Activated T-cell treated with anti-CD3 and anti-CD28 coated beads, Interleukin-2, amount 50 U/mL, for 24 hours (primary cell): ENCODE measurements at regions not wholly inside any gene's neighbourhood (a gene's known extent, or its start where the extent isn't known, plus 50 kb on each side); places are given as distances from the start of the nearest gene placed in this dataset.

ENCODE experiments used
- DNase-seq: peaks from one replicate; pipeline ENCODE4 v3.0.0-alpha.2; 2020
- H3K27ac Mint-ChIP-seq: 2 replicates; pipeline ENCODE4 v1.8.0; 2020; ENCODE audit warnings: mild to moderate bottlenecking, mixed read lengths
- H3K27me3 Mint-ChIP-seq: 2 replicates; pipeline ENCODE4 v1.8.0; 2020; ENCODE audit warnings: mixed read lengths
- H3K36me3 Mint-ChIP-seq: 2 replicates; pipeline ENCODE4 v1.8.0; 2020; ENCODE audit warnings: low read depth, mixed read lengths
- H3K4me1 Mint-ChIP-seq: 2 replicates; pipeline ENCODE4 v1.8.0; 2020; ENCODE audit warnings: low read depth, mixed read lengths
- H3K4me3 Mint-ChIP-seq: 2 replicates; pipeline ENCODE4 v1.8.0; 2020; ENCODE audit warnings: mild to moderate bottlenecking, moderate library complexity, mixed read lengths
- H3K9me3 Mint-ChIP-seq: 2 replicates; pipeline ENCODE4 v1.8.0; 2020; ENCODE audit warnings: mixed read lengths

- Mint-ChIP-seq H3K27me3 (no peaks in the 10 kb centered on the region), H3K4me1 (no peaks in the 10 kb centered on the region), H3K27ac (no peak overlapping the region), H3K4me3 (no peak overlapping the region), H3K9me3 (no peaks in the 10 kb centered on the region), H3K36me3 (no peaks in the 10 kb centered on the region)
- no peak for DNase-seq
Measured at GRCh38 chr2:211089127-211089526, 532.7 kb downstream of the CPS1 start.

- no peak for DNase-seq
- Mint-ChIP-seq H3K27me3 (no peaks in the 10 kb centered on the region), H3K9me3 (peaks cover 3% of the 10 kb centered on the region), H3K27ac (no peak overlapping the region), H3K4me1 (no peaks in the 10 kb centered on the region), H3K4me3 (no peak overlapping the region), H3K36me3 (no peaks in the 10 kb centered on the region)
Measured at GRCh38 chr2:211093743-211094303, 537.4 kb downstream of the CPS1 start.

GRCh38 chr2:211103989-211104388 lies 547.6 kb downstream of the CPS1 start:
- Mint-ChIP-seq H3K27me3 (no peaks in the 10 kb centered on the region), H3K4me1 (no peaks in the 10 kb centered on the region), H3K9me3 (peaks cover 3% of the 10 kb centered on the region), H3K36me3 (no peaks in the 10 kb centered on the region), H3K4me3 (no peak overlapping the region), H3K27ac (no peak overlapping the region)
- no peak for DNase-seq

GRCh38 chr2:211113334-211114175 lies 557.2 kb downstream of the CPS1 start:
- H3K36me3 Mint-ChIP-seq: no peaks in the 10 kb centered on the region
- H3K4me1 Mint-ChIP-seq: no peaks in the 10 kb centered on the region
- no peaks in the 10 kb centered on the region for H3K27me3 Mint-ChIP-seq

GRCh38 chr2:211114826-211115455 lies 558.5 kb downstream of the CPS1 start:
- Mint-ChIP-seq H3K36me3 (no peaks in the 10 kb centered on the region), H3K4me1 (no peaks in the 10 kb centered on the region), H3K27me3 (no peaks in the 10 kb centered on the region), H3K27ac (no peak overlapping the region), H3K4me3 (no peak overlapping the region), H3K9me3 (no peaks in the 10 kb centered on the region)
- DNase-seq: no peak

More at GRCh38 chr2:211113334-211114175, 557.2 kb downstream of the CPS1 start:
- Mint-ChIP-seq H3K4me3 (no peak overlapping the region), H3K27ac (no peak overlapping the region), H3K9me3 (no peaks in the 10 kb centered on the region)
- no peak for DNase-seq

- Mint-ChIP-seq H3K4me3 (no peak overlapping the region), H3K36me3 (no peaks in the 10 kb centered on the region), H3K27ac (no peak overlapping the region), H3K9me3 (no peaks in the 10 kb centered on the region), H3K4me1 (no peaks in the 10 kb centered on the region), H3K27me3 (no peaks in the 10 kb centered on the region)
- DNase-seq: no peak
Measured at GRCh38 chr2:211117026-211117425, 560.6 kb downstream of the CPS1 start.

GRCh38 chr2:211126256-211126655 lies 569.9 kb downstream of the CPS1 start:
- H3K4me3 Mint-ChIP-seq: no peak overlapping the region
- no peaks in the 10 kb centered on the region for H3K9me3 Mint-ChIP-seq
- no peaks in the 10 kb centered on the region for H3K27me3 Mint-ChIP-seq
- no peak overlapping the region for H3K27ac Mint-ChIP-seq
- no peaks in the 10 kb centered on the region for H3K36me3 Mint-ChIP-seq
- DNase-seq: no peak
- no peaks in the 10 kb centered on the region for H3K4me1 Mint-ChIP-seq

- DNase-seq: no peak
- Mint-ChIP-seq H3K4me1 (no peaks in the 10 kb centered on the region), H3K36me3 (no peaks in the 10 kb centered on the region), H3K27ac (no peak overlapping the region), H3K9me3 (no peaks in the 10 kb centered on the region), H3K4me3 (no peak overlapping the region), H3K27me3 (no peaks in the 10 kb centered on the region)
Measured at GRCh38 chr2:211127501-211127900, 571.1 kb downstream of the CPS1 start.

GRCh38 chr2:211128287-211128686 lies 571.9 kb downstream of the CPS1 start:
- Mint-ChIP-seq H3K27me3 (no peaks in the 10 kb centered on the region), H3K4me3 (no peak overlapping the region), H3K27ac (no peak overlapping the region), H3K36me3 (no peaks in the 10 kb centered on the region), H3K9me3 (no peaks in the 10 kb centered on the region), H3K4me1 (no peaks in the 10 kb centered on the region)
- no peak for DNase-seq

GRCh38 chr2:211129798-211130197 lies 573.4 kb downstream of the CPS1 start:
- Mint-ChIP-seq H3K36me3 (no peaks in the 10 kb centered on the region), H3K27me3 (no peaks in the 10 kb centered on the region)

GRCh38 chr2:211132046-211132445 lies 575.6 kb downstream of the CPS1 start:
- no peaks in the 10 kb centered on the region for H3K36me3 Mint-ChIP-seq
- no peak for DNase-seq
- no peak overlapping the region for H3K4me3 Mint-ChIP-seq
- no peaks in the 10 kb centered on the region for H3K27me3 Mint-ChIP-seq
- no peaks in the 10 kb centered on the region for H3K4me1 Mint-ChIP-seq
- peaks cover 8% of the 10 kb centered on the region for H3K9me3 Mint-ChIP-seq
- H3K27ac Mint-ChIP-seq: no peak overlapping the region

More at GRCh38 chr2:211129798-211130197, 573.4 kb downstream of the CPS1 start:
- no peak overlapping the region for H3K4me3 Mint-ChIP-seq
- no peak for DNase-seq
- no peak overlapping the region for H3K27ac Mint-ChIP-seq
- H3K4me1 Mint-ChIP-seq: no peaks in the 10 kb centered on the region
- no peaks in the 10 kb centered on the region for H3K9me3 Mint-ChIP-seq

- Mint-ChIP-seq H3K9me3 (peaks cover 8% of the 10 kb centered on the region), H3K4me1 (no peaks in the 10 kb centered on the region), H3K27ac (no peak overlapping the region), H3K27me3 (no peaks in the 10 kb centered on the region), H3K36me3 (no peaks in the 10 kb centered on the region), H3K4me3 (no peak overlapping the region)
- DNase-seq: no peak
Measured at GRCh38 chr2:211132573-211132972, 576.2 kb downstream of the CPS1 start.

GRCh38 chr2:211133766-211134165 lies 577.4 kb downstream of the CPS1 start:
- Mint-ChIP-seq H3K36me3 (no peaks in the 10 kb centered on the region), H3K4me3 (no peak overlapping the region), H3K27me3 (no peaks in the 10 kb centered on the region), H3K27ac (no peak overlapping the region), H3K9me3 (peaks cover 10% of the 10 kb centered on the region), H3K4me1 (no peaks in the 10 kb centered on the region)
- no peak for DNase-seq

- Mint-ChIP-seq H3K27ac (no peak overlapping the region), H3K36me3 (no peaks in the 10 kb centered on the region), H3K4me1 (no peaks in the 10 kb centered on the region), H3K9me3 (peaks cover 10% of the 10 kb centered on the region), H3K4me3 (no peak overlapping the region), H3K27me3 (no peaks in the 10 kb centered on the region)
- DNase-seq: no peak
Measured at GRCh38 chr2:211138551-211138950, 582.2 kb downstream of the CPS1 start.

- Mint-ChIP-seq H3K36me3 (no peaks in the 10 kb centered on the region), H3K4me1 (no peaks in the 10 kb centered on the region), H3K9me3 (peaks cover 7% of the 10 kb centered on the region), H3K27ac (no peak overlapping the region), H3K27me3 (no peaks in the 10 kb centered on the region), H3K4me3 (no peak overlapping the region)
- DNase-seq: no peak
Measured at GRCh38 chr2:211141646-211142045, 585.2 kb downstream of the CPS1 start.
